ENCODE measurements at regions not wholly inside any gene's neighbourhood (a gene's known extent, or its start where the extent isn't known, plus 50 kb on each side); places are given as distances from the start of the nearest gene placed in this dataset.
"Not testable (repeated sequence)": the region's sequence is repeated elsewhere in the genome, so short reads cannot be mapped to it uniquely, and the experiment has no call there.

DNA sequence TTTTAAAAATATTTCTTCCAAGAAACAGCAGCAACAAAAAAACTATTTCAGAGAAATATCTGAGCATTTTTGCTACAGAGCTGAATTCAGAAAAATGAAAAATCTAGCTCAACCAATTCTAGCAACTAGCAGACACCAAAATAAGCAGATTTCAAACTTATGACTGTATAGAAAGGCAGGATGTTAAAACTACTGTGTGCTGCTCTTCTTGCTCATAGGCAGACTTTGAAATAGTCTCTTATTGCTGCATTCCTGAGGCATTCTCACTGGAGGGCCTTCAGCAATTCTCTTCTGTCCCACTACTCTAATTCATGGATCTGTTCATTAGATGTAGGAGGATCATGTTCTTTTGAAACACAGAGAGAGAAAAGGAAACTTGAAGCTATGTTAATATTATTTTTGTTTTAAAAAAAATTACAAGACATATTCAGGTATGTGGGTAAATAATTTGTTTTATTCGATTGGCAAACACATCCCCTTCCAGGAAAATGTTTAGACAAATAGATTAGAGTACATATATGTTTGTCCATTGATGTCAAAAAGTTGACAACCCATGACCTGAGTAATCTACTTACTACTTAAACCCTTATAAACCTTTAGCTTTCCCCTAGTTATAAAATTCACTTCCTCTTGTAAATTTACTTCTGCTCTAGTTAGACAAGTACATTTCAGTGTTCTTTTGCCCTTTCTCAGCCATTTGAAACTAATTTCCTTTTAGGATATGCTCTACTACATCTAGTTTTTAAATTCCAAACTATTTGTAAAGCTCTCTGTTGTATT is 428.2 kb upstream of the POT1 start:
- no peak for DNase-seq

DNA sequence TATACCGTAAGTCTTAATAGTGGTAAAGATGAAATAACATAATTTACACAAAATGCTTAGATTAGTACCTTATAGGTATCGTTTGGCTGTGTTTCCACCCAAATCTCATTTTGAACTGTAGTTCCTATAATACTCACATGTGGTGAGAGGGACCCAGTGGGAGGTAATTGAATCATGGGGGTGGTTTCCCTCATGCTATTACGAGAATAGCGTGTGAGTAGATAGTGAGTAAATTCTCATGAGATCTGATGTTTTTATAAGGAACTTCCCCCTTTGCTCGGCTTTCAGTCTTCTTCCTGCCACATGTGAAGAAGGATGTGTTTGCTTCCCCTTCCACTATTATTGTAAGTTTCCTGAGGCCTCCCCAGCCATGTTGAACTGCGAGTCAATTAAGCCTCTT is 426.3 kb upstream of the POT1 start:
- DNase-seq = no peak

GRCh38 chr7:125347269-125347668 is 417.6 kb upstream of the POT1 start:
- DNase-seq = no peak

GRCh38 chr7:125338110-125338509 is 408.5 kb upstream of the POT1 start:
- DNase-seq = no peak

GRCh38 chr7:125336326-125336725 is 406.7 kb upstream of the POT1 start:
- DNase-seq = no peak

GRCh38 chr7:125326666-125327255 is 397.1 kb upstream of the POT1 start:
- no peak for DNase-seq

DNA sequence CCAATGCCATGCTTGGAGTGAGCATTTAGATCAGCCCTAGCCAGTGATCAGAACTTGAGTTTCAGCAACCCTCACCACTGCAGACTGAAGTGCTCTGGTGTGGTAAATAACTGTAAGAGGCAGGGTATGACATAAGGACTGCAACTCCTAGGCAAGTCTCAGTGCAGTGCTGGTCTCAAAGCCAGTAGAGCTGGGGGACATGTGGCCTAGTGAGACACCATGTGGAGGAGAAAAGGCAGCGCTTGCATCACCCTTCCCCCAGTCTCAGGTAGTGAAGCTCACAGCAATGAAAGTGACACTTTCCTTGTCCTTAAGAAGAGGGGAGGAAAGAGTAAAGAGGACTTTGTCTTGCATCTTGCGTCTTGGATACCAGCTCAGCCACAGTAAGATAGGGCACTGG is 386.8 kb upstream of the POT1 start:
- DNase-seq = peak; percentile 54

DNA sequence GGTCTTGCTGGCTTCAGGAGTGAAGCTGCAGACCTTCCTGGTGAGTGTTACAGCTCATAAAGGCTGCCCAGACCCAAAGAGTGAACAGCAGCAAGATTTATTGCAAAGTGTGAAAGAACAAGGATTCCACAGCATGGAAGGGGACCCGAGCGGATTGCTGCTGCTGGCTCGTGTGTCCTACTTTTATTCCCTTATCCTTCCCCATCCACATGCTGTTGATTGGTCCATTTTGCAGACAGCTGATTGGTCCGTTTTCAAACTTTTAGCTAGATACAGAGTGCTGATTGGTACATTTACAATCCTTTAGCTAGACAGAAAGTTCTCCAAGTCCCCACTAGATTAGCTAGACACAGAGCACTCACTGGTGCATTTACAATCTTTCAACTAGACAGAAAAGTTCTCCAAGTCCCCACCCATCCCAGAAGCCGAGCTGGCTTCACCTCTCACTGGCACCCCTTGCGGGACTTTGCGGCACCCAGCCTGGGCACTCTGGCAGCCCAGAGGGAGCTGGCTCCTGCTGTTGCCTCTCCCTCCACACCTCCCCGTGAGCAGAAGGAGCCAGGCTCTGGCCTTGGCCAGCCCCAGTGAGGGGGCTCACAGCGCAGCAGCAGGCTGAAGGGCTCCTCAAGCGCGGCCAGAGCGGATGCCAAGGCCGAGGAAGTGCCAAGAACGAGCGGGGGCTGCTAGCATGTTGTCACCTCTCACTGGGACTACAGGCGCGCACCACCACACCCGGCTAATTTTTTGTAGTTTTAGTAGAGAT is 369.6 kb upstream of the POT1 start:
- DNase-seq = no peak

DNA sequence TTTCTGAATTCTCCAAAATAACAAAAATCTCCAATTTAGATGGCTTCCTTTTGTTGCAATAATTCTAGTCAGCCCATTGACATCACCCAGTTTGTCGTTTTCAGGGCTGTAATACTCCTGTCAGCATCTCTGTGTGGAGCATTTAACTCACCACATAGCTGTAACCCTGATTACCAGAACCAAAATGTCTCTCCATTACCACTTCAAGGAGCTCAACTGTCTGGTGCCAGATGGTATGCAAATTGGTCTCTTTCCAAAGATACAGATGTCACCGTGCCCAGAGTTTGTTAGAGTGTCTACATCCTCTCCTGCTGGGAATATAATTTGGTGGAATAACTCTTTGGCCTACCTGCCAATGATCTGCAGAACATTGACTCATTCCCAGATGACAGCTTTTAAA is 350.3 kb upstream of the POT1 start:
- peak; percentile 66 for DNase-seq

DNA sequence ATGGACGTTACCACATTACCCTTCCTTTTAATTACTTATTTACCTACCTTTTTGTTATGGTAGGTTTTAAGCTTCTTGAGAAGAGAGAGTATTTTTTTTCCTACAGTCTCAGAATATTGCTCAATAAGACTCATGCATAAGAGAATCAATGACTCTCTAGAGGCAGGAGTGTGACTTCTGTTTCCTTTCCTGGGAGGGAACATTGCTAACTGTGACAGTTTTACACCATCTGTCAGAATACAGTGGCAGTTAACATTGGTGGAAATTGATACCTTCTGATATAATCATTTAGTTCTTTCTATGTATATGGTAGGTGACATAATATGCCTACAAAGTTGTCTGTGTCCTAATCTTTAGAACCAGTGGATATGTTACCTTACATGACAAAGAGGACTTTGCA is 348.7 kb upstream of the POT1 start:
- no peak for DNase-seq

- DNase-seq = not testable (repeated sequence)
Measured at GRCh38 chr7:125274742-125275141, 345.1 kb upstream of the POT1 start.

- not testable (repeated sequence) for DNase-seq
Measured at GRCh38 chr7:125264174-125264856, 334.7 kb upstream of the POT1 start.

GRCh38 chr7:125258876-125259417 is 329.3 kb upstream of the POT1 start:
- DNase-seq = not testable (repeated sequence)

- no peak for DNase-seq
Measured at GRCh38 chr7:125257617-125258016, 328.0 kb upstream of the POT1 start.

DNA sequence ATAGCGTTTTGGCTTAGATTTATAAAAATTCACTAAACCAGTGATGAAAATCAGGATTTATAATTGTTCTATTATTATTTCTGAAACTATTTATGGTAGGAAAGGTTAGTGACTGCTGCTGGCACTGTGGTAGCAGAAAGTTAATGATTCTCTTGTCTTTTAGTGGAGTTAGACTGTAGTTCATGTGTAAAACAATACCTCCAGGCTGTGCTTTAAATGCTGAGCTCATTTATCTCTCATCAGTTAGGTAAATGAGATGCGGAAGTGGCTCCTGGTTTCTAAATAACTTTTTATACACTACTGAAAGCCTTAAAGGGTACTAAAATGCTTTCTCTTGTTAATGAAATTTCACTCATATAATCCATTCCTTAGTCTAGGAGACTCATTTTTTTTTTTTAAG is 326.8 kb upstream of the POT1 start:
- no peak for DNase-seq

GRCh38 chr7:125255810-125256209 is 326.2 kb upstream of the POT1 start:
- no peak for DNase-seq

- no peak for DNase-seq
Measured at GRCh38 chr7:125254566-125254965, 324.9 kb upstream of the POT1 start.

GRCh38 chr7:125253452-125254190 is 324.0 kb upstream of the POT1 start:
- no peak for DNase-seq

GRCh38 chr7:125247514-125248098 is 318.0 kb upstream of the POT1 start:
- no peak for DNase-seq

GRCh38 chr7:125246706-125247105 is 317.1 kb upstream of the POT1 start:
- no peak for DNase-seq

DNA sequence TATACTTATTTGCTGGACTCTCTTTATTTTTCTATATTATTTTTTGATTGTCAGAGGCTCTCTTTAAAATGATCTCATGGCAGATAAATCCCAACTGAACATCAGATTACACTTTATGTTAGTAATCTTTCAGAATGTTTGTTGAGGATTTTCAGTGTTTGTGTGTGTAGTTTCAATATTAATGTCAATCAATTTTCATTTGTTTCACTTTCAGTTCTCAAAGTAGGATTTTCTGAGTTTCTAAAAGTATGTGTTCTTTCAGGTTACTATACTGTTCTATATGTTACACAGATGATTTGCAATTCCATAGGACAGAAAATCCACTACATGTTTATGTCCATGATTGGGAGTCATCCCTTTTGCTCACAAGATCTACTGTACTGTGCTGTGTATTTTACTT is 311.9 kb upstream of the POT1 start:
- no peak for DNase-seq

DNA sequence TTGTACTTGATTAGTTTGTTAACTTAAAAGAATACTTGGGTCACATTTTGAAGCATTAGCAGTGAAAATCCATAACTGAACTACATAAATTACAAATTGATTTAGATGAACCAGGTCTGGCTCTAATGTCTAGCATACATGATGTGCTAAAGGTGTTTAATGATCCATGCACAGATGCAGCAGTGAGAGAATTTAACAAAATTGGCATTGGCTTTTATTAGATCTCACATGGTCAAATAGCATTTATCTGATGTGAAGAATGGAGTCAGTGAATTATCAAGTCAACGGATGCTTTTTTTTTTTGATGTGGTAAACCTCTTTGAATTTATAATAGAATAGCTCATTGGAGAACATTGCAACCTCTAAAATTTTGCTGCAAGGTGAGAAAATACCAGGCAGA is 293.0 kb upstream of the POT1 start:
- no peak for DNase-seq

Data from NCI-H1092 (cell line).